Transverse colon (tissue), 4 donors: ENCODE measurements at regions not wholly inside any gene's neighbourhood (a gene's known extent, or its start where the extent isn't known, plus 50 kb on each side); places are given as distances from the start of the nearest gene placed in this dataset.

Source experiments
- EP300 ChIP-seq: sonication (generic); formaldehyde crosslinking; IDR thresholded peaks from one replicate; pipeline ENCODE4 v1.6.1; 2017; ENCODE audit warnings: antibody characterized with exemption, low read depth
- POLR2A ChIP-seq: fragments of 450-650 bp; IDR thresholded peaks from one replicate; pipeline ENCODE4 v1.6.1; 2016; ENCODE audit warnings: antibody characterized with exemption, mild to moderate bottlenecking, moderate library complexity
- POLR2AphosphoS5 ChIP-seq, 3 donors: sonication (generic); formaldehyde crosslinking; IDR thresholded peaks; one replicate each; pipeline ENCODE4 v1.6.1; 2016; ENCODE audit warnings: antibody characterized with exemption in 3 of 3
- TF ChIP-seq, protein P1 (sequence below), 5 experiments: fragments of 200-600 bp in 3 of 5; fragments of 450-650 bp in 2 of 5; sonication (generic) in 3 of 5; IDR thresholded peaks; 1 replicate in 2 of 5; 2 replicates in 3 of 5; pipeline ENCODE4 v1.5.1; 2016 to 2017; ENCODE audit warnings: antibody characterized with exemption in 5 of 5, inconsistent platforms in 3 of 5, mild to moderate bottlenecking in 2 of 5, moderate library complexity in 1 of 5

DNA sequence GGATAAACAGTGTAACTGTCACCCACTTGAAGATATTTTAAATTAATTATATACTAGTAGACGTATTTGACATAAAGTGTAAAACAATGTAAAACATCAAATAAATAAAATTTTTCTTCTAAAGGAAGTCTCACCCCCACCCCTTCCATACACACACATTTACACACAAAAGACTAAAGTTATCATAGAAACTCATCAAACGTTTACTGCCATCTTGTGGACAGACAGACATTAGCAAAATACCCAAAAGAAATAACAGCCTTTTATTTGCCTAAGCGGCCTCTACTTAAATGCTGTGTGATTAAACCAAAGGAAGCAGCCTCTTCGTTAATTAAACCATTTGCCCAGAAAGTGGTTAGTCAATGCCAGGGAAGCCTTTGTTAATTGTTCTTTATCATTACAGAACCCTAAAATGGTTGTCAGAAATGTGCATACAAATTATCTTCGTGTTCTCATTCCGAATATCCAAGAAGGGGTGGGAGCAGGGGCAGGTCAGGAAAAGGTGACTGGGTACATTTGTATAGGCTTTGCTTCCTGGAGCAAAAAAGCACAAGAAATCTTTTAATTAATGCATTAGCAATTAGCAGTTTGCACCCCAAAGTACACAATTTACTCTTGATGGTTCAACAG lies 176.2 kb upstream of the SASH1 start:
- TF ChIP-seq, protein P1, sequence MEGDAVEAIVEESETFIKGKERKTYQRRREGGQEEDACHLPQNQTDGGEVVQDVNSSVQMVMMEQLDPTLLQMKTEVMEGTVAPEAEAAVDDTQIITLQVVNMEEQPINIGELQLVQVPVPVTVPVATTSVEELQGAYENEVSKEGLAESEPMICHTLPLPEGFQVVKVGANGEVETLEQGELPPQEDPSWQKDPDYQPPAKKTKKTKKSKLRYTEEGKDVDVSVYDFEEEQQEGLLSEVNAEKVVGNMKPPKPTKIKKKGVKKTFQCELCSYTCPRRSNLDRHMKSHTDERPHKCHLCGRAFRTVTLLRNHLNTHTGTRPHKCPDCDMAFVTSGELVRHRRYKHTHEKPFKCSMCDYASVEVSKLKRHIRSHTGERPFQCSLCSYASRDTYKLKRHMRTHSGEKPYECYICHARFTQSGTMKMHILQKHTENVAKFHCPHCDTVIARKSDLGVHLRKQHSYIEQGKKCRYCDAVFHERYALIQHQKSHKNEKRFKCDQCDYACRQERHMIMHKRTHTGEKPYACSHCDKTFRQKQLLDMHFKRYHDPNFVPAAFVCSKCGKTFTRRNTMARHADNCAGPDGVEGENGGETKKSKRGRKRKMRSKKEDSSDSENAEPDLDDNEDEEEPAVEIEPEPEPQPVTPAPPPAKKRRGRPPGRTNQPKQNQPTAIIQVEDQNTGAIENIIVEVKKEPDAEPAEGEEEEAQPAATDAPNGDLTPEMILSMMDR (IDR thresholded peaks at IDR 0.05), result peak; percentile 63 to 70 (median 68)
- TF ChIP-seq POLR2A, result no peak
- TF ChIP-seq EP300, result no peak
- TF ChIP-seq POLR2AphosphoS5 (IDR thresholded peaks at IDR 0.05), result no peak
